GM12892 (cell line): ENCODE measurements at regions not wholly inside any gene's neighbourhood (a gene's known extent, or its start where the extent isn't known, plus 50 kb on each side); places are given as distances from the start of the nearest gene placed in this dataset.

Source experiments
- POLR2A ChIP-seq: IDR thresholded peaks from 2 replicates; pipeline ENCODE4 v1.6.1; 2011; ENCODE audit warnings: low read depth, low read length, control low read depth
- POLR2AphosphoS5 ChIP-seq: IDR thresholded peaks from 2 replicates; pipeline ENCODE4 v1.6.1; 2011; ENCODE audit warnings: low read depth, low read length, control low read depth
- TAF1 ChIP-seq: IDR thresholded peaks from 2 replicates; pipeline ENCODE4 v1.6.1; 2011; ENCODE audit warnings: low read depth, mild to moderate bottlenecking, control low read depth, low read length, borderline replicate concordance

- TF ChIP-seq POLR2A (no peak), TAF1 (no peak), POLR2AphosphoS5 (no peak)
Observed at GRCh38 chr2:22153931-22154613, 1030.3 kb downstream of the TDRD15 start.
